DMS153 (cell line): ENCODE measurements at regions not wholly inside any gene's neighbourhood (a gene's known extent, or its start where the extent isn't known, plus 50 kb on each side); places are given as distances from the start of the nearest gene placed in this dataset.
A peak's percentile ranks its signal among the peaks of the same experiment; 100 is the strongest.

Experiments
- DNase-seq: peaks from one replicate; lab custom pipeline; 2025; lab: John Stamatoyannopoulos, UW

DNA sequence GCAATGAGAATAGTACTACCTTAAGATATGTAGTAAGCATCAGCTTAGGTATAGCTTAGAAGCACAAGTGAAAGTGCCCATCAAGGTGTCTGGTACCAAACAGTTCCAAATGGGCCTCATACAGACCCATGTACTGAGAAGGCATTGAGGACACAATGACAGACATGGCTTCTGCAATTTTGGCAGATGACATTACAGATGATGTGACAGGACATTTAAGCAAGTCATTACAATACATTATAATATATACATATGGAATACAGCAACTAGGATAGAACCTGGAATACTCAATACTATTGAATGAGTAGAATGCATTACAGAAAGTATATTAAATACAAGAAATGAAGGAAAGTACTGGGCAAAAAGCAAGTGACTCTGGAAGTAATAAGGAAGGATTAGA lies 256.4 kb downstream of the GXYLT1 start:
- DNase-seq: no peak

DNA sequence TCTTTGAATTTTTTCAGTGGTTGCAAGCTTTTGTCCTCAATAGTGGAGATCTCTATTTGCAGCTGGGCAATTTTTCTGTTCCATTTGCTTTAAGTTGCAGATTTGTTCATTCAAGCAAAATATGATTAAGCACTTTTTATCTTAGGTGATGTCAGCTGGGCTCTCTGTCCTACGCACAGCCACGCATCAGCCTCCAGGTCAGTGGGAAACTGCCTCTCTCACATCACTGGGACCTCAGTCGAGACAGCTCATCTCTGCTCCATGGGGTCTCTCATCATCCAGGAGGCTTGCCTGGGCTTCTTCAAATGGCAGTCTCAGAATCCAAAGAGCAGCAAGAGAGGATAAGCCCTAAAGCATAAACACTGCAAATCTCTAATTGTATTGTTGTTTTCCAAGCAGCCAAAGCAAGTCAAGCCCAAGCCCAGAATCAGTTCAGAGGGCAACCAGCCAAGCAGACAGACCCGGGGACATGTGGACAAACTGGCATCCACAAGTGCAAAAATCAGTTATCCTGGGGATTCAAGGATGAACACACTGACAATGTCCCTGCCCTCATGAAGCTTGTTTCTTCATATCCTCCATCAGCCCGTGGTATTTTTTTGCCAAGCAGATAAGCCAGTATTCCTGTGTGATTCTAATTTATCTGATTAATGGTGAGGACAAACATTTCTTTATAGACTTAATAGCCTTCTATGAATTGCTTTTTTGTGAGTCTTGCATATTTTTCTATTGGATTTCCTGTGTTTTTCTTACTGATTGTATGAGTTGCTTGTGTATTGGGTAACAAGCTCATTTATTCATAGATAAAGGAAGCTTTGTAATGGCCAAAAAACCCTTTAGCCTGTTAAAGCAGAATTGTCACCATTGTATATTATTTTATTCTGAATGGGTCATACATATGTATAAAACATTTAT lies 262.5 kb downstream of the GXYLT1 start:
- no peak for DNase-seq

- no peak for DNase-seq
Measured at GRCh38 chr12:41869432-41869831, 275.2 kb downstream of the GXYLT1 start.

DNA sequence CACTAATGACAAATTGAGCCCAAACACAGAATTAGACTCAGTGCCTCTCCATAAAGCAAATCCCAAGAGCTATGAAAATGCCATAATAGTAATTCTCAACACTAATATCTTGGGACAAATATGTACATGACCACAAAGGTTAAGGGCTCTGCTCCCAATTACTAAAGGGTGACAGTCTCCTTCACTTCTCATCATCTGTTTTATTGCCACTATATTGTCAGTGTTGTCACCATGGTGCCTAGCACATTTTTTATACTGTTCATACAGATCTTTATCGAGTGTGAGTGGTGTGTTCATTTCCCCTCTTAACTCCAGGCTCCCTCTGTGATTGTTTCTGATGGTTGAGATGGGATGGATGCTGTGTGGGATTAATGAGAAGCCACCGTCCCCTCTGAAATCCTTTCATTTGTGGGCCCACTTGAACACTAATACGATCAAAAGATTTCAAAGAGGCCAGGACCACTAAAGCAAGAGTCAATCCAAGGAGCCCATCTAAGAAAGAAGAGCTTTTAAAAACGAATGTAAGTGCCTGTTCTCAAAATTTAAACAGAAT lies 277.7 kb downstream of the GXYLT1 start:
- DNase-seq: no peak

DNA sequence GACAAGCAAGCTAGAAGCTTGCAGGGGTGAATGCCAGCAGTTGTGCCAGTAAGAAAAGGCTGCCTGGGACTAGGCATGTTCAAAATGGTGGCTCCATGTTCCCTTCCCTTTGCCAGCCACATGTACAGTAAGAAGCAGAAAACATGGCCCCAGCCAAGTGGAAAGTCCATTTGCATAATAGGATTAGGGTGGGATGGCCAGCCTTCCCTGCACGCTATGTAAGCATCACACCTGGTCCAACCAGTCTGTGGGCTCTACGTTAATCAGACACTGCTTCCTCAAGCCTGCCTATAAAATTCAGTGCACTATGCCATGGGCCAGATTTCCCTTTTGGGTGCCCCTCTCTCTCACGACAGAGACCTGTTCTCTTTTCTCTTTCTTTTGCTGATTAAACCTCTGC lies 288.4 kb downstream of the GXYLT1 start:
- DNase-seq: no peak

- DNase-seq: no peak
Measured at GRCh38 chr12:41850046-41850445, 294.6 kb downstream of the GXYLT1 start.

- no peak for DNase-seq
Measured at GRCh38 chr12:41846718-41847117, 298.0 kb downstream of the GXYLT1 start.

- no peak for DNase-seq
Measured at GRCh38 chr12:41836416-41836815, 308.3 kb downstream of the GXYLT1 start.

GRCh38 chr12:41835556-41835955 lies 309.1 kb downstream of the GXYLT1 start:
- no peak for DNase-seq

DNA sequence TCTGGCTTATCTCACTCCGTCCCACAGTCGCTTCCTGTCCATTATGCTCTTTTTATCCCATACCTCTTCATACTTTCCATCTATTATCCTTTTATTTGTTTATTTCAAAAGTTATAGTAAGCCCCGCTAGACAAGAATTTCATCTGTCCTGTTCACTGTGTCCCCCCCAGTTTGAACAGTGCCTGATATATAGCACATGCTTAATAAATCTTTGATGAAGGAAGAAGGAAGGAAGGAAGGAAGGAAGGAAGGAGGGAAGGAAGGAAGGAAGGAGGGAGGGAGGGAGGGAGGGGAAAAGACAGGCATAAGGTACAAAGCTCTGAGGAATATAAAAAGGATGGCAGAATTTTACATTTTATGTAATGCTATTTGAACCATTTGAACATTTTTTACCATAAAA lies 324.7 kb downstream of the GXYLT1 start:
- no peak for DNase-seq

- no peak for DNase-seq
Measured at GRCh38 chr12:41804026-41804425, 340.6 kb downstream of the GXYLT1 start.

DNA sequence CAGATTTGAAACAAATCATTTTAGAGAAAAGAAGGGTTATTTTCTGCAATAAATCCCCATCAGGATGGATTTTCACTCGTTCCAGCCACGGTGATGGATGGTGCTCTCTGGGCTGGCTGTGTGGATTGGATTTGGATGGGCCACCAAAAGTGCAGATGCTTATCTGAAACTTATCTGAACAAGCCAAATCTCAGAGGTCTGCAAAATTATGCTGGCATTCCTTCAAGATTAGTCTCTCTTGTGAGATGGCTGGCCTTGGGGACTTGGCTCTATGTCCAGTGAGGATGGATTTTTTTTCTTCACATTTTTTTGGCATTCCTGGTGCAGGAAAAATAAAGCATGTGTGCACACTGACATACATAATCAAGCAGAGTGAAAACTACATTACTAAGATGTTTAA lies 341.9 kb downstream of the GXYLT1 start:
- no peak for DNase-seq

- DNase-seq: no peak
Measured at GRCh38 chr12:41801261-41801660, 343.4 kb downstream of the GXYLT1 start.

DNA sequence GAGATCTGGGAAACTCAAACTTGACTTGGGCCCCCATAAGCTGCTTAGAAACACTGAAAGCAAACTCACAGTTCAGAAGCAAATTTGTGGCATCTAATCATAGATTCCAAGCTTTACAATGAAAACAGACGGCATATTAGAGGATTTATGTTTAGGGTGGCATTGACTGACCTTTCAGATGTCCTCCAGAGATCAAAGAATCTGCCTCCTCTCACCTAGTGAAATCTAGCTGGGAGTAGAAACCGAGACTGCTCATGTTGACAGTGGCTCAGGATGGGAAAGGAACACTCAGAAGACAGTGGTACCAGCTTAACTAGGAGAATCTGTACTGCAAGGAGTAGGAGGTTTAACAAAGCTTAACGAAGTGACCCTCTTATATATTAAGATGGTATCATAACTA lies 345.0 kb downstream of the GXYLT1 start:
- DNase-seq: no peak

- DNase-seq: peak; percentile 3
Measured at GRCh38 chr12:41795910-41796309, 348.8 kb downstream of the GXYLT1 start.

- no peak for DNase-seq
Measured at GRCh38 chr12:41795051-41795600, 349.5 kb downstream of the GXYLT1 start.

- no peak for DNase-seq
Measured at GRCh38 chr12:41794336-41794735, 350.3 kb downstream of the GXYLT1 start.

GRCh38 chr12:41784957-41785356 lies 359.7 kb downstream of the GXYLT1 start:
- DNase-seq: no peak

DNA sequence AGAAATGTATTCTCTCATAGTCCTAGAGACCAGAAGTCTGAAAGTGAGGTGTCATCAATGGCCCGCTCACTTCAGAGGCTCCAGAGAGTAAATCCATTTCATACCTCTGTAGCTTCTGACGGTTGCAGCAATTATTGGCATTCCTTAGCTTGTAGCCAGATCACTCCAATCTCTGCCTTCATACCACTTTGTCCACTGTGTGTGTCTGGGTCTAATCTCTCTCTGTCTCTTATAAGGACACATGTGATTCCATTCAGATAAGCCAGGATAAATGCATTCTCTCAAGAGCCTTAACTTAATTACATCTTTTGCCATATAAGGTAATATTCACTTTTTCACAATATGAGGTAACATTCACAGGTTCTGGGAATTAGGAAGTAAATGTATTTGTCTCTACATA lies 365.7 kb downstream of the GXYLT1 start:
- no peak for DNase-seq

DNA sequence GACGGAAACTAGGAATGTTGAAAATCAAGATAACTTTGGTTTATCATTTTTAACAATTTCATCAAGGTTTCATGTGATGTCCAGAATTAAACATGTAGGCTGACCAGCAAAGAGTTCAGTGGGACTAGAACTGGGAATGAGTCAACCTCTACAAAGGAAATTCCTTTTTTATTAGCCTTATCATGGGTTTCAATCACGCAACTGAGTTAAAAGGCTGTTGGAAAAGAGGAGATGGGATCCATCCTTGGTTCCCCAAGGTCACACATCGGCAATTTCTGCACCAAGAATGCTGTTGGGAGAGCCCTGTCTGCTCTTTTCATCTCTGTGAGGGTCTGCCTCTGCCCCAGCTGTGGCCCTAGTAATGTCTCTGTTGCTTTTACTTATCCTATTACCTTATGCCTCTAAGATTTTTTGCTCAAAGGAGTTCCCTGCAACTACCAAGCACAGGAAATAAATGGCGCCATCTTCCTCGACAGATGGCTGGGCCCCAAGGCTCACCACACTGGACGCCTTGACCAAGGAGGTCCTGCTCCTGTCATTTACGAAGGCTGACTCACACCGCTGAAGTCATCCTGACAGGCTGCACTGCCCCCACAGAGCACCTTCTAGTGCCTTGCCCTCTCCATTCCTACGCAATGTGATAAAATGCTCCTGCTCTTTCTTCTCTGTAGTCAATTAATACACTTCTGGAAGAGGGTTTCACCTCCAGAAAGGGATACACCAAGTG lies 367.4 kb downstream of the GXYLT1 start:
- DNase-seq: no peak

GRCh38 chr12:41772478-41772877 lies 372.2 kb downstream of the GXYLT1 start:
- no peak for DNase-seq

GRCh38 chr12:41769810-41770209 lies 374.9 kb downstream of the GXYLT1 start:
- no peak for DNase-seq

DNA sequence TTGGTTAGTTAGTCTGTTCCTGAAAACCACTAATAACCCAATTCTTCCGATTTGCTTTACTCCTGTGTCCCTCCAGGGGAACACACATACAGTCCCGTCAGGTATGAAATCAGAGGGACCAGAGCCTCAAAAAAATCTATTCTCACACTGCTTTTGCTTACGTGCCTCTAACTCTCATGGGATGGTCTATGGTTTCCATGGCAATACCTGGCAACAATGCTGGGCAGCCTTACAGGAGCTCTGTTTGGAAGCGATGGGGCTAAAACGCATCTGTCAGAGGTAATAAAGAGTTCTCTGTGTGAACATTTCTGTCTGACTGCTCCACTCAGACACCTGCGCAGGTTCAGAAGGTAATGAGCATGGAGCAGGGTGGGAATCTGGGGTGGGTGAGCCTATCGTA lies 376.2 kb downstream of the GXYLT1 start:
- no peak for DNase-seq
